HepG2 (cell line): ENCODE measurements at regions not wholly inside any gene's neighbourhood (a gene's known extent, or its start where the extent isn't known, plus 50 kb on each side); places are given as distances from the start of the nearest gene placed in this dataset.

Experiments used
- ATF4 ChIP-seq, 2 experiments: fragments of 450-650 bp in 1 of 2; sonication (generic) in 1 of 2; formaldehyde crosslinking; IDR thresholded peaks; 2 replicates each; pipeline versions ENCODE4 v1.5.0 to v1.8.0; 2020 to 2022; ENCODE audit warnings: mild to moderate bottlenecking in 1 of 2, missing genetic modification reagents in 1 of 2
- FOXK1 ChIP-seq: sonication (generic); formaldehyde crosslinking; IDR thresholded peaks from 2 replicates; pipeline ENCODE4 v1.4.0; 2020; ENCODE audit warnings: low read depth, missing genetic modification reagents, borderline replicate concordance
- HDAC1 ChIP-seq: sonication (generic); formaldehyde crosslinking; IDR thresholded peaks from 2 replicates; pipeline ENCODE4 v1.5.1; 2020; ENCODE audit warnings: mild to moderate bottlenecking, missing genetic modification reagents
- RAD51 ChIP-seq: fragments of 450-650 bp; IDR thresholded peaks from 2 replicates; pipeline ENCODE4 v1.6.1; 2016; ENCODE audit warnings: borderline replicate concordance
- SOX13 ChIP-seq, 3 experiments: fragments of 450-650 bp in 1 of 3; sonication (generic) in 1 of 3; formaldehyde crosslinking in 1 of 3; IDR thresholded peaks in 2 of 3; conservative IDR thresholded peaks in 1 of 3; 2 replicates each; pipeline versions ENCODE4 v1.5.0 to v1.6.1; 2016 to 2020; ENCODE audit warnings: antibody characterized with exemption in 1 of 3, mild to moderate bottlenecking in 1 of 3, missing compliant biosample characterization in 1 of 3, missing genetic modification reagents in 1 of 3, moderate library complexity in 1 of 3
- TFDP1 ChIP-seq: IDR thresholded peaks from 2 replicates; pipeline ENCODE4 v1.6.1; 2016; ENCODE audit warnings: missing compliant biosample characterization, missing genetic modification reagents, borderline replicate concordance
- THAP11 ChIP-seq: IDR thresholded peaks from 2 replicates; pipeline ENCODE4 v1.6.1; 2016; ENCODE audit warnings: missing biosample characterization, missing genetic modification reagents
- ZNF33B ChIP-seq: sonication (generic); formaldehyde crosslinking; IDR thresholded peaks from 2 replicates; pipeline ENCODE4 v1.5.1; 2020; ENCODE audit warnings: mild to moderate bottlenecking, missing genetic modification reagents
- ZNF713 ChIP-seq: sonication (generic); formaldehyde crosslinking; IDR thresholded peaks from 2 replicates; pipeline ENCODE4 v1.4.0; 2020; ENCODE audit warnings: mild to moderate bottlenecking, missing genetic modification reagents
- ZNF772 ChIP-seq: sonication (generic); formaldehyde crosslinking; IDR thresholded peaks from 2 replicates; pipeline ENCODE4 v1.5.0; 2020; ENCODE audit warnings: mild to moderate bottlenecking, missing genetic modification reagents
- TF ChIP-seq, protein P1 (sequence below): IDR thresholded peaks from 2 replicates; pipeline ENCODE4 v1.6.1; 2016; ENCODE audit warnings: mild to moderate bottlenecking, missing biosample characterization, missing genetic modification reagents
- TF ChIP-seq, protein P2 (sequence below), 2 experiments: fragments of 450-650 bp in 1 of 2; sonication (generic) in 1 of 2; formaldehyde crosslinking in 1 of 2; IDR thresholded peaks; 2 replicates each; pipeline versions ENCODE4 v1.6.1 to v1.8.0; 2016 to 2022; ENCODE audit warnings: antibody characterized with exemption in 1 of 2, mild to moderate bottlenecking in 1 of 2, missing genetic modification reagents in 1 of 2
- TF ChIP-seq, protein P3 (sequence below): sonication (generic); formaldehyde crosslinking; IDR thresholded peaks from 2 replicates; pipeline ENCODE4 v1.5.1; 2020; ENCODE audit warnings: mild to moderate bottlenecking, moderate library complexity, missing genetic modification reagents

DNA sequence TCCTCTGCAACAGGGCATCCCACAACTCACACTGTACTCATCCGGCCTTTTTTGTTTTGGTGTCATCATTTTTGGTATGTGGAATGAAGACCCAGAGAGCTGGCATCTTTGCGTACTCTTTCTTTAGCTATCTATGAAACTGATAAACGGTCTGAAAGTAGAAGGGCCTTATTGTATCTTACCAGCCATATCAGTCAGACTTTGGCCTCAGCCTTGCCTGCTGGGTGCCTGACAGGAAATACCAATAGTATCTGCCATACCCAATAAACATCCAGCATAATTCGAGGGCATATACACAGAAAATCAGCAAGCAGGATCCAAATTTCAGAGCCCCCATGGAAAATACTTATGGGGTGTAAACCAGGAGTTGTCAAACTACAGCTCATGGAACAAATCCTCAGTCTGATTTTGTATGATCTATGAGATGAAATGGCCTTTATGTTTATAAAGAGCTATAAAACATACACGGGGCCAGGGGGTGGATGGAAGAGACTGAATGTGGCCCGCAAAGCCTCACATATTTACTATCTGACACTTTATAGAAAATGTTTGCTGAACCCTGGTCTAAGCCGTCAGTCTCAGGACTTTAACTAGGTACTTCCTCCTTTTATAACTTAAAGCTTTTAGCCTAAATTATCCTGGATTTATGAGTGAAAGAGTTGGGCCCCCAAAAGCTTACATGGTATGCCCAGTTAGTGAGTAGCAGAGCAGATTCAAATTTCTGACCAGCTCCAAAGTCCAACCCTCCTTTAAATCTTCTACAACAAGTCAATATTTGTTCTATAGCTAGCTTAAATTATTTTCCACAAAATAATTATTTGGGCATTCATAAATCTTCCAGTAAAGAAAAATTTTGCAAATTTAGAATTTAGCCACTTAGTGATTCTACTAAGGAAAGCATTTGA, 308.0 kb upstream of the PUM3 start (continued):
- TF ChIP-seq THAP11 (CRISPR knock-in tag), result peak; percentile 47; the same call in 1 of the 2 replicates
- TF ChIP-seq, protein P1, sequence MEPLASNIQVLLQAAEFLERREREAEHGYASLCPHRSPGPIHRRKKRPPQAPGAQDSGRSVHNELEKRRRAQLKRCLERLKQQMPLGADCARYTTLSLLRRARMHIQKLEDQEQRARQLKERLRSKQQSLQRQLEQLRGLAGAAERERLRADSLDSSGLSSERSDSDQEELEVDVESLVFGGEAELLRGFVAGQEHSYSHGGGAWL (CRISPR knock-in tag), result no peak
- no peak for TF ChIP-seq TFDP1
- TF ChIP-seq RAD51, result no peak
- TF ChIP-seq, protein P2, sequence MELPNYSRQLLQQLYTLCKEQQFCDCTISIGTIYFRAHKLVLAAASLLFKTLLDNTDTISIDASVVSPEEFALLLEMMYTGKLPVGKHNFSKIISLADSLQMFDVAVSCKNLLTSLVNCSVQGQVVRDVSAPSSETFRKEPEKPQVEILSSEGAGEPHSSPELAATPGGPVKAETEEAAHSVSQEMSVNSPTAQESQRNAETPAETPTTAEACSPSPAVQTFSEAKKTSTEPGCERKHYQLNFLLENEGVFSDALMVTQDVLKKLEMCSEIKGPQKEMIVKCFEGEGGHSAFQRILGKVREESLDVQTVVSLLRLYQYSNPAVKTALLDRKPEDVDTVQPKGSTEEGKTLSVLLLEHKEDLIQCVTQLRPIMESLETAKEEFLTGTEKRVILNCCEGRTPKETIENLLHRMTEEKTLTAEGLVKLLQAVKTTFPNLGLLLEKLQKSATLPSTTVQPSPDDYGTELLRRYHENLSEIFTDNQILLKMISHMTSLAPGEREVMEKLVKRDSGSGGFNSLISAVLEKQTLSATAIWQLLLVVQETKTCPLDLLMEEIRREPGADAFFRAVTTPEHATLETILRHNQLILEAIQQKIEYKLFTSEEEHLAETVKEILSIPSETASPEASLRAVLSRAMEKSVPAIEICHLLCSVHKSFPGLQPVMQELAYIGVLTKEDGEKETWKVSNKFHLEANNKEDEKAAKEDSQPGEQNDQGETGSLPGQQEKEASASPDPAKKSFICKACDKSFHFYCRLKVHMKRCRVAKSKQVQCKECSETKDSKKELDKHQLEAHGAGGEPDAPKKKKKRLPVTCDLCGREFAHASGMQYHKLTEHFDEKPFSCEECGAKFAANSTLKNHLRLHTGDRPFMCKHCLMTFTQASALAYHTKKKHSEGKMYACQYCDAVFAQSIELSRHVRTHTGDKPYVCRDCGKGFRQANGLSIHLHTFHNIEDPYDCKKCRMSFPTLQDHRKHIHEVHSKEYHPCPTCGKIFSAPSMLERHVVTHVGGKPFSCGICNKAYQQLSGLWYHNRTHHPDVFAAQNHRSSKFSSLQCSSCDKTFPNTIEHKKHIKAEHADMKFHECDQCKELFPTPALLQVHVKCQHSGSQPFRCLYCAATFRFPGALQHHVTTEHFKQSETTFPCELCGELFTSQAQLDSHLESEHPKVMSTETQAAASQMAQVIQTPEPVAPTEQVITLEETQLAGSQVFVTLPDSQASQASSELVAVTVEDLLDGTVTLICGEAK (IDR thresholded peaks at IDR 0.05), result no peak
- TF ChIP-seq, protein P2 (CRISPR knock-in tag; IDR thresholded peaks at IDR 0.05), result no peak
- TF ChIP-seq HDAC1 (CRISPR knock-in tag), result peak; percentile 61
- peak in 1 of 2 experiments; percentile 50; a peak in 2 of 4 replicates for TF ChIP-seq ATF4 (CRISPR knock-in tag; IDR thresholded peaks at IDR 0.05)
- TF ChIP-seq, protein P3, sequence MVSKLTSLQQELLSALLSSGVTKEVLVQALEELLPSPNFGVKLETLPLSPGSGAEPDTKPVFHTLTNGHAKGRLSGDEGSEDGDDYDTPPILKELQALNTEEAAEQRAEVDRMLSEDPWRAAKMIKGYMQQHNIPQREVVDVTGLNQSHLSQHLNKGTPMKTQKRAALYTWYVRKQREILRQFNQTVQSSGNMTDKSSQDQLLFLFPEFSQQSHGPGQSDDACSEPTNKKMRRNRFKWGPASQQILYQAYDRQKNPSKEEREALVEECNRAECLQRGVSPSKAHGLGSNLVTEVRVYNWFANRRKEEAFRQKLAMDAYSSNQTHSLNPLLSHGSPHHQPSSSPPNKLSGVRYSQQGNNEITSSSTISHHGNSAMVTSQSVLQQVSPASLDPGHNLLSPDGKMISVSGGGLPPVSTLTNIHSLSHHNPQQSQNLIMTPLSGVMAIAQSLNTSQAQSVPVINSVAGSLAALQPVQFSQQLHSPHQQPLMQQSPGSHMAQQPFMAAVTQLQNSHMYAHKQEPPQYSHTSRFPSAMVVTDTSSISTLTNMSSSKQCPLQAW (CRISPR knock-in tag), result no peak
- no peak for TF ChIP-seq ZNF33B (CRISPR knock-in tag)
- TF ChIP-seq ZNF772, result no peak
- TF ChIP-seq ZNF713 (CRISPR knock-in tag), result no peak
- 0 out of 2 replicates have a peak, but pooled peaks have one; percentile 10 for TF ChIP-seq SOX13 (IDR thresholded peaks at IDR 0.05)
- TF ChIP-seq SOX13 (CRISPR knock-in tag; conservative IDR thresholded peaks at IDR 0.05 in 1 of 2, IDR thresholded peaks at IDR 0.05 in 1 of 2), result peak in 1 of 2 experiments; percentile 55; a peak in 1 of 4 replicates
- TF ChIP-seq FOXK1 (CRISPR knock-in tag), result no peak
